ENCODE measurements at regions not wholly inside any gene's neighbourhood (a gene's known extent, or its start where the extent isn't known, plus 50 kb on each side); places are given as distances from the start of the nearest gene placed in this dataset.

GRCh38 chr2:212596276-212596675, 57.7 kb upstream of the ERBB4 start:
- no peak for DNase-seq

DNA sequence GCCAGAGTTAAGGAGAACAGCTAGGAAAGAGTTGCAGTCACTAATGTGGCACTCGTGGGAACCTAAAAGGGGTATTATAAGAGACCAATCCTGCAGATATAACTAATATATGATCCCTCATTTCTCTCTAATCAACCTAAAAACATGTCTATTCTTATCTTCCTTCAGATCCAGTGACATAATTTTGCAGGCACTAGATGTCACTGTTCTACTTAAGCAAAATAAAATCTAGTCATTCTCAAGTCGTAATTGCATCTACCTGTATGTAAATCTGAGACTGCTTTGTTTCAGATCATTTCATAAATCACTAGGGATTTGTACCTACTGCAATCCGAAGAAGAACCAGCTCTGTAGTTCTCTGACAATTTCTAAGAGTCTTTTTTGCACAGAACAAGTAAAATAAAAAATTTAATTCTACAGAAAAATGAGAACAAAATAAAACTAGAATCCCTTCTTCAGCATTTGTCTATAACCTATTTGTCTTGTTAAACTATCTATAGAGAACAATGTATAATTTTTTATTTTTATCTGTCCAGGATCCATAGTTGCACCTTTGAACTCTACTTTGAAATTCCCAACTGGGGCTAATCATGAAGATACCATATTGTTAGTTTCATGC, 56.5 kb upstream of the ERBB4 start:
- peak in 1 of 2 experiments; percentile 40 for DNase-seq

DNA sequence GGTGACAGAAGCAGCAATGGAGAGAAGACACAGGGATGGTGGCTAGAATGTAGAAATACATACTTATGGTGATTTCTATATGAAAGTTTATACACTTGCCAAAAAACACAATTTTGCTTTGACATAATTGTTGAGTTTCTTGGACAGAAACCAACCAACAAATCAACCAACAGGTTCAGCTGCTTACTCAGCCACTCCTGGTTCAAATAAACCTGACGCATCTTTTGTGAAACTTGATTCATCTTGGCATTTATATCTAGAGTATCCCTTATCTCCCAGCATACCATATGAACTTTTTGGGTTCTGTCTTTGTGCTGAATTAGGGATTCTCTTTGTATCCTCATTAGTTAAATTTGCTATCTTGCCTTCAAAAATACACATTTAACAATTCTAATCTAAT, 54.1 kb upstream of the ERBB4 start:
- no peak for DNase-seq
